HT-29 (cell line): ENCODE measurements at regions not wholly inside any gene's neighbourhood (a gene's known extent, or its start where the extent isn't known, plus 50 kb on each side); places are given as distances from the start of the nearest gene placed in this dataset.
"Not testable (repeated sequence)": the region's sequence is repeated elsewhere in the genome, so short reads cannot be mapped to it uniquely, and the experiment has no call there.

ENCODE experiments used
- DNase-seq: peaks from one replicate; pipeline ENCODE4 v3.0.0-alpha.2; 2015; ENCODE audit warnings: low spot score

DNA sequence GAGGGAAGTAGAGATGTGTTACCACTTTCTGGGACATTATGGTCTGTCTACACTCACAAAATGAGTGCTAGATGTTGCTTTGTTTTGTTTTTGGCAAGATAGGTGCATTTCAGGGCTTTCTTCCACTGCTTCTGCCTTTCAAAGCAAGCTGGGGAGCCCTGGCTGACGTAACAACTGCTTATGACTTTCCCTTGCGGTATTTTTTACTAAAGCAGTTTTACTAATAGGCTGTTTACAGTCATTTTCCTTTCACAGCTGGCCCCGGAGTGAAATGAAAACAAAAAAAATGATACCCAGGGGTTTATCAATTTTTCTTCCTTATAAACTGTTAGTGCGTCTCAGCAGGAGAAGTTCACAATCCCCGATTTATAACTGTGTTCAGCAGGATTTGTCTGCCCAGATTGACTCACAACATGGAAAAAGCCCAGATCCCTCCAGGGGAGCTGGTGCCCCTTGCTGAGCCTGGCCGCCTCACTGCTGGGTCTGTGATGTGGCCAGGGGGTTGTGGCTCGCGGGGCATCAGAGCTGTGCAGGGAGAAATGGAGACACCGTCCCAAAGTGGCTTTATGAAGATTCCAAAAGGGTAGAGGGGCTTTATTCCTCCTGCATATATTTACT is 184.4 kb upstream of the HS3ST3A1 start:
- DNase-seq = no peak

DNA sequence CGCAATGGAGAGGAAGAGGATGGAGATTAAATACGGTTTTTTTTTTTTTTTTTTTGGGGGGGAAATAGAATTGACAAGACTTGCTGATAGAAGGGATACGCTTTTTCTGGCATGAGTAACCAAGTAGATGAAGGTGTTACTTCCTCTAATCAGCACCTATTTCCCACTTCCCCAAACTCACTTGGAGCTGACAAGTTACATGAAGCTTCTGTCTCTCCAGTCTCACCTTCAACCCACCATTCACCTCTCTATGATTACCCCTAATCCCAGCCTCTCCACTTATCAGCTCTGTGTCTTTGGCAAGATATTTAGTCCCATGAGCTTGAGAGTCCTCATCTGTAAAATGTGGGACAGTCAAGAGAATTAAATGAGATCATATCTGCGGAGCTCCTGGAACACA is 185.9 kb upstream of the HS3ST3A1 start:
- DNase-seq = no peak

DNA sequence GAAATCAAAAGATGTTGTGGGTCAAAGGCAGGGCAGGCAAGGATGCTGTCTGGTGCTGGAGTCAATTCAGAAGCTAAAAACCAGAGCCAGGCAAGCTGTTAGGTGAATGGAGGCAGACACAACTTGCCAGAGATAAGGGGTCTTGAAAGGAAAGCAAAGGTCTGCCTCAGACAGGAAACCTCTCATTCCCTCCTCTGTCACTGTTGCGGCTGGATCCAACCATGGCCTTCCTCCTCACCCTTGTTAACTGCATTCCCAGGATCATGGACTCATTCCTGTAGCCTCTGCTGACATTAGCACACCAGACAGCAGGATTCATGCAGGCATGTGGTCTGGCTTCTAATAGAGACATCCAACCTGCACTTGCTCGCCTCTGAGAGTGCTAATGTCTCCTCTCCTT is 186.7 kb upstream of the HS3ST3A1 start:
- DNase-seq = no peak

- no peak for DNase-seq
These were observed 190.6 kb upstream of the HS3ST3A1 start for GRCh38 chr17:13792314-13792713.

GRCh38 chr17:13793951-13794350 is 192.2 kb upstream of the HS3ST3A1 start:
- DNase-seq = no peak

DNA sequence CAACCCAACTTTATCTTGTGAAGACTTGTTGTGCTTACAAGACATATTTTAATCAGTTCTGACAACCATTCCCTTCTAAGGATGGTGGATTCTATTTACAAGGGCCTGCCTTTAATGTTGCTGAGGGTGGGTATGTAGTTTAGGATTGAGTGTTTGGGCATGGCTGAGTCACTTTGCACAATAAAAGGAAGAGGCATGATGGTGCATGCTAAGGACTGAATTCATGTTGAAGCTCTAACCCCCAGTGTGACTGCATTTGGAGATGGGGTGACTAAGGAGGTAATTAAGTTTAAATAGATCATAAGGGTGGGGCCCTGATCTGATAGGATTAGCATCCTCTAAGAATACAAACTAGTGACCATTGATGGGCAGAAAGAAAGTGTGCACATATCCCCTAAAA is 196.1 kb upstream of the HS3ST3A1 start:
- DNase-seq = no peak

DNA sequence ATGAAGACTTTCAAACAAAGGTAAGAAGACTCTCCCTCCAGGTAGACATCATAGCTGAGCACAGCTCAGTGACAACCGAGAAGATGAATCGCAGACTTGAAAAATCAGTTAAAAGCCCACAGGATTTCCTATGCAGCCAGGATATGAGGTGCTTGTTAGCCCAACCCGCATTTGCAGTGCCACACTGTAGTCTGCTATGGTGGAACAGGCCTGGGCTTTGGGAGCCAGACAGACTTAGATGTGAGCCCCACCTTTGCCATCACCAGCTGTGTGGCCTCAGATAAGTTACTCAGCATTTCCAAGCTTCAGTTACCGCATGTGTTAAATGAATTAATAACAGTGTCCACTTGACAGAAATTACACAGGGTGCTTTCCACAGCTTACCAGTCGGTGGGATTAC is 204.4 kb upstream of the HS3ST3A1 start:
- no peak for DNase-seq

DNA sequence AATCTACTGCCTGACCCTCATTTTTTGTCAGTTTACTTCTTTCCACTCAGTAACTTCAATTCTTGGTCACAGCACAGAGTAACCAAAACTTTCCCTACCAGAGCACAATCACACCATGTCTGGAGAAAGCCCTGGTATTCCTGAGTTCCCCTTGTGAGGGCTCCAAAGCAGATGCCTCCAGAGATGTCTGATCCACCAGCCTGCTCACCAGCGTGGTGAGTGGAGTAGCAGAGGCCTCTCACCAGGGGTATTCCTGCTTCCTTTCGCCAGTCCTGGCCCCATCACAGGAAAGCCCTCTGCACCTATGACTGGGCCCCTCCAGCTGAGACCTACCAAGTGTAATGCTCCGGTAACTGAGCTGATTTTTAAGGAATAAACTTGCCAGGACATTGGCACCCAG is 205.4 kb upstream of the HS3ST3A1 start:
- DNase-seq = no peak

DNA sequence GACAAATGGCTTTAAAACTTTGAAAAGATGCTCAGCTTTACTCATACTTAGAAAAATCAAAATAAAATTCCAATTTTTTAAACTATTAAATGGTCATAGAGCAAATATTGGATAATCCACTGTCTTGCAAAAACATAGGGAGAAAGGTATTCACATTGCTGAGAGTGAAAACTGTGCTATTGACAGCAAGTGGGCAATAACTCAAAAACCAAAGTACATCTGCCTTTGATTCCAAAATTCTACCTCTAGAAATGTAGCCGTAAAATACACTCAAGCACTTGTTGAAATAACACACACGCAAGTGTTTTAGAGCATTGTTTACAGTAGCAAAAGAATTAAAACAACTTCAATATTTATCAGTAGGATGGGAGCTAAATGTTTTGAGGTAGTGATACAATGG is 210.6 kb upstream of the HS3ST3A1 start:
- no peak for DNase-seq

GRCh38 chr17:13813347-13814240 is 211.9 kb upstream of the HS3ST3A1 start:
- no peak for DNase-seq

GRCh38 chr17:13822700-13823099 is 221.0 kb upstream of the HS3ST3A1 start:
- no peak for DNase-seq

- DNase-seq = no peak
These were observed 223.9 kb upstream of the HS3ST3A1 start for GRCh38 chr17:13825526-13826040.

DNA sequence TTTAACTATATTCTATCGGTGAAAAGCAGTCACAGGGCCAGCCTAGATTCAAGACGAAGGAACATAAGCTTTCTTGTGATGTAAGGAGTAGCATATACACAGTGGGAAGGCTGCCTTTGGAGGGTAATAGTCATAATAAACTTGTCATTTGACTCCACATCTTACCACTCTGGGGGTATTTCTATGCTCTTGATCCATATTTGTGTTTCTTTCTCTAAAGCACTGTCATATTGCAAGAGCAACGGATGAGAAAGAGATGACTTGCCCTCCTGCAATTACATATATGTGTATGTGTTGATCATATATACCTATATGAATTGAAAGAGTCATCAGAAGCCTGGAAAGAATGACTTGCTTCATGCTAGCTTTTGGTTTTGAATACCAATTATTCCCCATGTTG is 225.4 kb upstream of the HS3ST3A1 start:
- DNase-seq = no peak

DNA sequence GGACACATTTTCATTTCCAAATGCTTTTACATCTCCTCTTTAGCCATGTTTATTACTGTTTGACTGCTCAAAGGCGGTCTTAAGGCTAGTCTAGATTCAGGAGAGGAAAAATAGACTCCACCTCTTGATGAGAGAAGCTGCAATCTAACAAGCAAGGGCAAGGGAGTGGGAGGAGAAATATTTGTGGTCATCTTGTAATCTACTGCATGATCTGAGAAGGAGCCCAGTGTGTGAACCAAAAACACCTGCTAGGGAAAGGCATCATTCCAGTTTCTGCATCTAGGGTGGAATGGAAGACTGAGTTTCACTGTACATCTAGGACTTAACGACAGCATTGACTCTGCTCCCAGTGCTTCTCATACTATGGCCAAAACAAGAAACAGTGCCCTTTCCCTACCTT is 232.2 kb upstream of the HS3ST3A1 start:
- no peak for DNase-seq

DNA sequence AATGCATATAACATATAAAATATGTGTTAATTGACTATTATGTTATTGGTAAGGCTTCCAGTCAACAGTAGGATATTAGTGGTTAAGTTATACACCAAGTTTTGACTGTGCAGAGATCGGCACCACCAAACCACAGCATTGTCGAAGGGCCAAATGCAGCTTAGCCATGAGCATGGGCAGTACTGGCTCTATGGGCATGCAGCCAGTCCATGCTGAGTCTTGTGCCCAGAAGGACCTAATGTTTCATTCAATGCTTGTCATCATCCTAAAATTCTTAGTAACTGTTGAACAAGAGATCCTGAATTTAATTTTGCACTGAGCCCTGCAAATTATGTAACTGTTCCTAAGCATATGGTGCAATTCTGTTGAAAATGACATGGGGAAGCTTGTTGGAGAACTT is 233.4 kb upstream of the HS3ST3A1 start:
- no peak for DNase-seq

DNA sequence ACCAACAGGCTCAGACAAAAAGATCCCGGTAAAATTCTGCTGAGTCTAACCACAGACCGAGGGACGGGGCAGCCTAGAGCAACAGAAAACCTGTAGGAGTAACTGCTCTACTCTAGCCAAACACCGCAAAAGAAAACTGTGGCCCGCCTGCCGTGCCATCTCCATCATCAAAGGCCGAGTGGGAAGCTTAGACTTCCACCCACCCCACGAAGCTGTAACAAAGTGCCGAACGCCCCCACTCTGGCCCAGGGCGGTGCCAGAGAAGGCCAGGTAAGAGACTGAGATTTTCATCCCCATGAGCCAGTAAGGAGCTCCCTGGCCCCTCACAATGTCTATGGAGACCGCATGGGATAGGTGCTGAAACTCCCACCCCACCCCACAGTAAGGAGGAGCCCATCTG is 231.9 kb upstream of the COX10 start:
- no peak for DNase-seq

GRCh38 chr17:13840254-13840653 is 229.1 kb upstream of the COX10 start:
- DNase-seq = no peak

- no peak for DNase-seq
These were observed 225.3 kb upstream of the COX10 start for GRCh38 chr17:13843862-13844635.

GRCh38 chr17:13851889-13852288 is 217.4 kb upstream of the COX10 start:
- no peak for DNase-seq

DNA sequence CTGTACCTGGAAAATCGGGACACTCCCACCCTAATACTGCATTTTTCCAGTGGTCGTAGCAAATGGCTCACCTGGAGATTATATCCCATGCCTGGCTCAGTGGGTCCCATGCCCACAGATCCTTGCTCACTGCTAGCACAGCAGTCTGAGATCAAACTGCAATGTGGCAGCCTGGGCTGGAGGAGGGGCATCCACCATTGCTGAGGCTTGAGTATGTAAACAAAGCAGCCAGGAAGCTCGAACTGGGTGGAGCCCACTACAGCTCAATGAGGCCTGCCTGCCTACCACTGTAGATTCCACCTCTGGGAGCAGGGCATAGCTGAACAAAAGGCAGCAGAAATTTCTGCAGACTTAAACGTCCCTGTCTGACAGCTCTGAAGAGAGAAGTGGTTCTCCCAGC is 213.6 kb upstream of the COX10 start:
- not testable (repeated sequence) for DNase-seq

- DNase-seq = no peak
These were observed 207.0 kb upstream of the COX10 start for GRCh38 chr17:13862346-13862745.

DNA sequence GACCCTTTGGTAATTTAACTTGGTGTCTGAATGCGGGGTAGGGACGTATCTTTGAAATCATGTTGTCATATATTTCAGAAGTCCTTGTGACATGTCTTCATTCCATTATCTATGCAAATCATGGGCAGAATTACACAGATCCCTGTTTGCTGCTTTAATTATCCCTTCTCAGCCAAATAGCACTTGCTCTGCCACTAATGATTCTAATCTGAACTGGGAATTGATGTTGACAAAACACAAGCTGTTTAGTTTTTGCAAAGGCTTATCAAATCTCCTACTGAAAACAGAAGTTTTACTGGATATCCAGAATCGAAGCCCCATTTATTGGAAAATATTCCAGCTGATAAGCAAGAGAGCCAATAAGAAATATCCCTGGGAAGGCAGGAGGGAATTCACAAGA is 205.9 kb upstream of the COX10 start:
- no peak for DNase-seq
